Activated CD4-positive, CD25-positive, alpha-beta regulatory T cell (primary cell): ENCODE measurements at regions not wholly inside any gene's neighbourhood (a gene's known extent, or its start where the extent isn't known, plus 50 kb on each side); places are given as distances from the start of the nearest gene placed in this dataset.
"Not testable (repeated sequence)": the region's sequence is repeated elsewhere in the genome, so short reads cannot be mapped to it uniquely, and the experiment has no call there.

Experiments
- DNase-seq, 4 experiments: peaks; one replicate each; lab custom pipeline; 2025; lab: John Stamatoyannopoulos, UW

GRCh38 chr2:83054751-83055150, 1404.3 kb downstream of the SUCLG1 start:
- DNase-seq, result no peak

DNA sequence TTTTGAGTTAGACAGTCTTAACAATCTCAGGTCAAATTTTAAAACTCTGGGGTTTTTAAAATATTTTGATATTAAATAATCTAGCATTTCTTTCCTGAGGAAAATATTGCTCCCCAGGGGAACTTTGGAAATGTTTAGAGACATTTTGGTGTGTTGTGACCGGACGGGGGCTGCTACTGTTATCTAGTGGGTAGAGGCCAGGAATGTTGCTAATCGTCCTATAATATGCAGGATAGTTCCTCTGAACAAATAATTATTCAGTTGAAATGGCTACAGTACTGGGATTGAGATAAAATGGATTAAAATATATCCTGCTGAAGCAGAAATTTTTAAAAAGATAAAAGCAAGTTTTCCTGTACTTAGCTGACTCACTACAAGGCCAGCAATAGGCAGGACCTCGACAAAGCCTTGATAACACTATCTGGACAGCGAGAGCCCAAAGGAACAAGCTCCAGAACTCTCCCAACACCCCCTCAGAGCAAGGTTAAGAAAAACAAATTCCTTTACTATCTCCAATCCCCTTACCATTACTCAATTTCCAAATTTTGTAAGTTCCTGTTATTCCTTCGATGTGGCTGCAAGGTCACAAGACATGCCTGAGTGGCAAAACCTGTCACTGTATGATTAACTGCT, 1407.4 kb downstream of the SUCLG1 start:
- DNase-seq, result no peak

DNA sequence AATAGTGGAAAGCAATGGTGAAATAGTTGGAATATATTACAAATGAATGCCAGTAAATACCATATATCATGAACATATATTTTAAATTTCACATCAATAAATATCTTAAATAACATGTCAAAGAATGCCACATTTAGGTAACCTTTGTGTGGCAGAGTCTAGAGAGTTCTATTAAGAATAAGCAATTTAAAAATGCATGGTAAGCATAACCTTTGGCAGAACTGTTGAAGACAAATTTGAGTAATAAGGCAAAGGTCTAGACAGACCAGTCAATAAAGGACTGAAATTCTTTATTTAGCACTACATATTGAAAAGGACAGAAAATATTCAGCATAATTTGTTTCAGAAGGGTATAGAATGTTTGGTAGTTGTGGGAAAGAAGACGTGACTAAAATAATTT, 1417.0 kb downstream of the SUCLG1 start:
- no peak for DNase-seq

DNA sequence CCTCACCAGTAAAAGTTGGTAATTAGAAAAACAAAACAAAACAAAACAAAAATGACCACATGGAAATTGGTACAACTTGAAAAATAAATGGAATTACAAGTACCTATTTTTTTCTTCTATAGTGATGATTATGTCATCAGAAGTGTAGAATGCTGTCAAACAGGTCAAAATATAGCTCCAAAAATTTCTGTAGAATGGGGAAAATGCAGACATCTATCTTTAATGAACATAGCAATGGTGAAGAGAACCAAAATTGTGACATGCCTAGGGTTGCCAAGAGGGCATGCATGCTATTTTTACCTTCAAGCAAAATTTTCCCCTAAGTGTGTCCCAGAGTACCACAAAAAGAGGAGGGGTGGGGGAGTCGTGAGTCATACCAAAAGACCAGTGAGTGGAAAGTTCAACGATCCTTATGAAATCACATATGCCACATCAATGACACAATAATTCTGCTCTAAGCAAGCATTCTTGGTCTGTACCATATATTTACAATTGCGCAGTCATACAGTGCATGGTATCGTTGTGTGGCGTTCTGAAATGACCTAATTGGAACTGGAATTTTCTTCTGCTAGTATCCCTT, 1436.4 kb downstream of the SUCLG1 start:
- DNase-seq, result no peak

- no peak for DNase-seq
Measured at GRCh38 chr2:83017366-83018090, 1441.6 kb downstream of the SUCLG1 start.

- DNase-seq, result no peak
Measured at GRCh38 chr2:83016343-83017110, 1442.6 kb downstream of the SUCLG1 start.

DNA sequence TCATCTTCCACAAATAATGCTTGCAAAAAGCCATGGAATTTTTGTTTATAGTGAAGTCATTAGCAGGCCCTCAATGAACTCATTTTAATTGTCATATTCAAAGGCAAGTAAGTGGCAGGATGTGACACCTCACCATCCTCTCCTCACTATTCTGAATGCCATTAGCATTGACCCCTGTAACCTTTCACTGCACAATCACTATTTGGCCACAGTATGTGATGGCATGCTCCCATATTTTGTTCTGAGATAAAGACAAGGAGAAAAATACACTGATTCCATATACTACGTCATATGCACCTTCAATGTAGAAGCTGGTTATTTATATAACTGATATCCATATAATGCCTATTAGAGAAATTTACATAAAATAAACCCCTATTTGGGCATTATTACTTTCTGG, 1443.2 kb downstream of the SUCLG1 start:
- DNase-seq, result no peak

GRCh38 chr2:83015035-83015715, 1443.9 kb downstream of the SUCLG1 start:
- no peak for DNase-seq

GRCh38 chr2:83014462-83014861, 1444.6 kb downstream of the SUCLG1 start:
- no peak for DNase-seq

- DNase-seq, result no peak
Measured at GRCh38 chr2:83006961-83007360, 1452.1 kb downstream of the SUCLG1 start.

DNA sequence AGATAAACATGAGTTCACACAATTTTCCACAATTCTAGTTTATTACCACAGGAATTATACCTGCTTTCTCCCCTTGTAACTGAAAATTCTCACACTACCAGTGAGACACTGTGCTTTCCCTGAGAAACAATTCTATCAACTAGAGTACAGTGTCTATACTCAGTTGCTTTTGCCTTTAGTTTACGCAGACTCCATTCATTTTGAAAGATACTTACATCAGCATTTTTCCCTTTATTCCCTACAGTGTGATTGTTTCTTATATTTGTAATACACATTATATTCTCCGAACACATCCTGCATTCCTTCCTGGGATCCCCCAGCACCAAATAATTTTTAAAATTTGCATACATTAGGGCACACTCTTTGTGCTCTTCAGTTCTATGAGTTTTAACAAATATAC, 1455.5 kb downstream of the SUCLG1 start:
- DNase-seq, result no peak

DNA sequence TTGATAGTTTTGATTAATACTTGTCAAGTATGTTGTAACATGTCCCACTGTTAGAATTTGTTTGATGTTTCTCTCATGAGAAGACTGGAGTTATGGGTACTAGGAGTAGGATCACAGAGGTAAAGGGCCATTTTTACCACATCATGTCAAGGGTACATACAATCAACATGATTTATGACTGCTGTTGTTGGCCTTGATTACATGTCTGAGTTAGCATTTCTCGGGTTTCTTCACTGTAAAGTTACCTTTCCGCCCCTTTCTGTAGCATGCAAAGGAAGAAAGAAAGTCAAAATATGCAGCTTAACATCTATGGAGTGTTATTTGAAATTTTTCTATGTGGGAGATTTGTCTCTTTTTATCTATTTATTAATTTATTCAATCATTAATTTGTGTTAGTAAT, 1456.4 kb downstream of the SUCLG1 start:
- DNase-seq, result no peak

- DNase-seq, result no peak
Measured at GRCh38 chr2:82998781-82999180, 1460.3 kb downstream of the SUCLG1 start.

GRCh38 chr2:82996217-82996616, 1462.9 kb downstream of the SUCLG1 start:
- DNase-seq, result no peak

DNA sequence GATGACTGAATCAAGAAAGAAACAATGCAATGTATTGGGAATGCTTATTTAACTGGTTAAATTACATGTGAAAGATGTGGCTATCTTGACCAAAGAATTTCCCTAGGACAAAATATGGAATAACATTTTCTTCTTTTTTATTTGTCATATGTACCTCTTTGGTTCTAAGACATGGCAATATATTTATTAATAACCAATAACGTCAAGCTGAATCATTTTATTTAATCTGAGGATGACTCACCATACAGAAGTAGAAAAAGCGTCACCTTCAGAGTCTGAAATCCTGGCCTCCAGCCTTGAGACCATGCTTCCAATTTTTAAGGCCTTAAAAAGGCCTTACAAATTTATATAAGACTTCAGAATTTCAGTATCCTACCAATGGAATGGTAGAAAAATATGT, 1464.9 kb downstream of the SUCLG1 start:
- no peak for DNase-seq

DNA sequence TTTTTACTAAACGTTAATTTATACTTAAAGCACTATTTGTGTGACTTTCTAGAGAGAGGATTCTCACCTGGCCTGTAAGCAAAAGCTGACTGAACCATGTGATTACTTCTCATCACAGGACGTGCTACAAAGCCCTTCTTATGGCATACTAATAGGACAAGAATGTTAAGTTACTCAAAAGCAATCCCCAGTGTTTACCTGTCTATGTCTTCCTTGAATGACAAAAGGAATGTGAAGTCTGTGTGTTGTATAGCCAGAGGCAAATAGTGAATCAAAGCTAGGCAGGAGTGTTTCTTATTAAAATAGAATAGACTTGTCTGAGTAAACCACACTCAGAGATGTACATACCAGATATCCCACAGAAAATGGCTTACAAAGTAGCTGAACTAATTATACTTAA, 1465.5 kb downstream of the SUCLG1 start:
- DNase-seq, result no peak

- no peak for DNase-seq
Measured at GRCh38 chr2:82992968-82993367, 1466.1 kb downstream of the SUCLG1 start.

DNA sequence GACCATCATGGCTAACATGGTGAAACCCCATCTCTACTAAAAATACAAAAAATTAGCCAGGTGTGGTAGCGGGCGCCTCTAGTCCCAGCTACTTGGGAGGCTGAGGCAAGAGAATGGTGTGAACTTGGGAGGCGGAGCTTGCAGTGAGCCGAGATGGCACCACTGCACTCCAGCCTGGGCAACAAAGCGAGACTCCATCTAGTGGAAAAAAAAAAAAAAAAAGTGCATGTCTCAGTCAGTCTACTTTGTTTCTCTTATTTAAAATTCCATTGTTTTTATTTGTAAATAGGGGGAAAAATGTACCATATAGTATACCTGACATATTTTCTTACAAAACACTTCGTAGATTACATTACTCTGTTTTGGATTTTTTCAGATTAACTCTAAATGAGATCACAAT, 1471.4 kb downstream of the SUCLG1 start:
- DNase-seq, result not testable (repeated sequence)

DNA sequence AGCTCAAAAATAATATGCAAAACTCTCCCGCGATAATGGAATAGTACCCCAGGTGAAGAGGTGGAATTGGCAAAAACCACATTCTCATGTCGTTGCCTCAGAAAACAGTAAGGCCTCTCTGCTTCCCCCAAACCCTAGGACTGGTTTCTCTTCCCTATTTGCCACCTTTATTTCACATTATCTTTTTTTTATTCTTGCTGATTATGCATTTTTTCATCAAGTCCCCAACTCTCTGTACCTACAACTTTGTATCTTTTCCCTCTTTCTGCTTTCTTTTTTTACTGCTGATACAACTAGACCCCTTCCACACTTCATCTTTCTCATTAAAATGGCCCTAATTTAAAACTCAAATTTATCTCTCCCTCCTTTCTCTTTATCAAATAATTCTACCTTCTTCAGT, 1472.2 kb downstream of the SUCLG1 start:
- DNase-seq, result no peak

DNA sequence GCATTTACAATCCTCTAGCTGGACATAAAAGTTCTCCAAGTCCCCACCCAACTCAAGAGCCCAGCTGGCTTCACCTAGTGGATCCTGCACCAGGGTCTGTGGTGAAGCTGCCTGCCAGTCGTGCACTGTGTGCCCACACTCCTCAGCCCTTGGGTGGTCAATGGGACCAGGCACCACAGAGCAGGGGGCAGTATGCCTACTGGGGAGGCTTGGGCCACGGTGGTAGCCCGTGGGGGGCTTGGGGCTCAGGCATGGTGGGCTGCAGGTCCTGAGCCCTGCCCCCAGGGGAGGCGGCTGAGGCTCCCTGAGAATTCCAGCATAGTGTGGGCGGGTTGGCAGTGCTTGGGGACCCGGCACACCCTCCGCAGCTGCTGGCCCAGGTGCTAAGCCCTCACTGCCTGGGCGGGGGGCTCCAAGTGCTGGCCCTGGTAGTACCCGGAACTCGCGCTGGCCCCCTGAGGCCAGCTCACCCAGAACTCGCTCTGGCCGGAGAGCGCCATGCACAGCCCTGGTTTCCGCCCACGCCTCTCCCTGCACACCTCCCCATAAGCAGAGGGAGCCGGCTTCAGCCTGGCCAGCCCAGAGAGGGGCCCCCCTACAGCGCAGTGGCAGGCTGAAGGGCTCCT, 1473.4 kb downstream of the SUCLG1 start:
- DNase-seq, result no peak

DNA sequence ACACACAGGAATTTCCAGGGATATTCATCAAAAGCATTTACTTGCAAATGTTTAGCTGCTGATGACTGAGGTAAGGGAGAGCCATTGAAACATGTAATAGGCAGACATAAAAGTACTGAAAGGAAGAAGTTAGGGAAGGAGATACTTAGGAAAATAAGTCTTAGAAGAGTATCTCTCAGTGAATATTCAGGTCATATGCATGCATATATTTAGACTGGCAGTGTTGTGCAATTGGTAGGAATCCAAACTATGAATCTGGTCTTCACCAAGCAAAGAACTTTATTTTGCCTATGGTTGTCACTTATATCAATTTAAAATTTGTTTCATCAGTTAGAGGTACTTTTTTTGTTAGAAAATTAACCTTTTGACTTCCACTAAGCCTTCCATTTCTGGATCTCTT, 1490.7 kb downstream of the SUCLG1 start:
- DNase-seq, result no peak

DNA sequence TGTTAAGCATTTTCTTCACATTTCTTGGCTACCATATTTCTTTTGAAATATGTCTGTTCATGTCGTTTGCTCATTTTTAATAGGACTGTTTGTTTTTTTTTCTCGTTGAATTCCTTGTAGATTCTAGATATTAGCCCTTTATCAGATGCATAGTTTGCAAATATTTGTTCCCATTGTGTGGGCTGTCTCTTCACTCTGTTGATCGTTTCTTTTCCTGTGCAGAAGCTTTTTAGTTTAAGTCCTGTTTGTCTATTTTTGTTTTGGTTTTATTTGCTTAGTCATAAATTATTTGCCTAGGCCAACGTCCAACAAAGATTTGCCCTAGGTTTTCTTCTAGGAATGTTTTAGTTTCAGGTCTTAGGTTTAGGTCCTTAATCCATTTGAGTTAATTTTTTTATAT, 1494.7 kb downstream of the SUCLG1 start:
- no peak for DNase-seq
